Adipose tissue (tissue), 3 donors: ENCODE measurements at regions not wholly inside any gene's neighbourhood (a gene's known extent, or its start where the extent isn't known, plus 50 kb on each side); places are given as distances from the start of the nearest gene placed in this dataset.
"Not testable (repeated sequence)": the region's sequence is repeated elsewhere in the genome, so short reads cannot be mapped to it uniquely, and the experiment has no call there.

Experiments
- H3K27ac ChIP-seq: one replicate; pipeline ENCODE4 v1.5.1; 2013; ENCODE audit warnings: low read depth, low read length
- WGBS, 3 donors: extraction: QIAGEN DNeasy Blood & Tissue Kit; methylation state at CpG; one replicate each; pipeline ENCODE4 v1.1.7; 2013; 5-methylcytosine and 5-hydroxymethylcytosine counted together
- donor health status: healthy with polysubstance abuse.
- donor health status: Bipolar disorder and iron deficiency.
- donor health status: healthy.

DNA sequence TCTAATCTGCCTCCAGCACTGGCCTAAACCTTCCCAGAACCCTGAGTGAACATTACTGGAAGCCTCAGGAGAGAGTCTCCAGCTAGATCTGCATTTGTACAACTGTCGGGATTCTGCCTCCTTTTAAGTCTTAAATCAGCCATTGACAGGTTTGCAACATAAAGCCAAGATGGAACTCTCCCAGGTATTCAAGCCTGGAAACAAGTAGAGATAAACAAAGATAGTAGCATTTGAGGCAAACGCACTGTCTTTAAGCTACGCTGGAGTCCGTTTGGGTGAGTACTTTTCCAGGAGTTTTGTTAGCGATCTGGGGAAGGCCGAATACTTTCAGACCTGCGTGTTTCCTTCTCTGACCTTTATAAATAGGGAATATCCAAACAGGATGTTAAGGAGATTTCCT is 317.2 kb upstream of the FZD8 start:
- 35 to 59% (median 42%) methylated on average over 7 of the region's 7 CpGs for WGBS, 3 donors
- no peak overlapping the region for H3K27ac ChIP-seq

DNA sequence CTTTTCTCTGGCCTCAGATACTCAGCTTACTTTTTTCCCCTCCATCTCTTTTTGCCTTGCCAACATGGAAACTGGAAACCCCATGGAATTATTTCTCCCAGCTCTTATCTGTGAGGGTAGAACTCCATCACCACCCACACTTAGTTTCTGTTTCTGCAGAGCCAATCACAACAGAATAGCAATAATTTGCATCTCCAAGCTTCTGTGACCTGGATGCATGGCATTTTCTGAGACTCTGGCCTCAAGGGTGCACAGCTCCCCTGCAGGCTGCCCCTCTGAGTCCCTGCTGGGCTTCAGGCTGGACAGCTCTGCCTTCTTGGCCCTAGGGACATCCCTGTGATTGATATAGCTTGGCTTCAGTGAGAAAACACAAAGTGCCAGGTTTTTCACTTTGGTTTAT is 316.5 kb upstream of the FZD8 start:
- H3K27ac ChIP-seq: not testable (repeated sequence)

DNA sequence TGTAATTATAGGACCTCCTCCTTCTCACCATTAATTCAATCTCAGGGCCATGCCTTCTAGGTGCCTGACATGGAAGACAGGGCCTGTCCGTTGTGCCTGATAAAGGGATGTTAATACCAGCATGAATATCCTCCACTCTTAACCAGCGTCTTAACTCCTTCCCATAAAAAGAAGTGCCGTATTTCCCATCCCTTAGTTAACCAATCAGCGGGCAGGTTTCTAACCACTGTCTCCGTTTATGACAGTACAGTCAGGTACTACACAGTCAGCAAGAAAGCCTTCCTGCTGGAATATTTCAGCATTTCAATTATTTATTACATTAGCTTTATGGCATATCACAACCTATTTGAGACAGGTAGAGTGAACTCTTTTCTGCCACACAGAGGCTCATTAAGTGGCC is 308.6 kb upstream of the FZD8 start:
- WGBS, 3 donors: 84 to 92% (median 91%) methylated on average over 5 of the region's 5 CpGs
- H3K27ac ChIP-seq: no peak overlapping the region

- no peak overlapping the region for H3K27ac ChIP-seq
- WGBS, 3 donors: 62 to 85% (median 80%) methylated on average over 8 of the region's 8 CpGs
Measured at GRCh38 chr10:35950226-35950625, 308.1 kb upstream of the FZD8 start.

DNA sequence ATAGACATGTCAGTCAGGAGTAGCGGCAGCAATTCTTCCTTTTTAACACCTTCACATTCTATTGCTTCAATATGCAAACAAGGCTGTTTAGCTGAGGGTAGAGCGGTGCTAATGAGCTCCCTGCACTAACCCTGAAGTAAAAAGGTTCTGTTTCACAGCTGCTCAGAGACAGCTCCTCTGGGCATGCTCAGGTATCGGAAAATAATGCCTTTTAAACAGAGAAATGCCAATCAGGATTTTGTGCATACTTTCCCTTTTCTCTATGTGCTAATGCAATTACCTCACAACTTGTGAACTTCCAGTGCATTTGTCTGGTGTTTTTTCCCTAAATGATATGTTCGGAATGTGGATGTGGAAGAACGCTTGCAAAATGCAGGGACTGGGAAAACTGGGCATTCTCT is 307.7 kb upstream of the FZD8 start:
- 58 to 94% (median 88%) methylated on average over 5 of the region's 5 CpGs for WGBS, 3 donors
- no peak overlapping the region for H3K27ac ChIP-seq

GRCh38 chr10:35946556-35946955 is 304.5 kb upstream of the FZD8 start:
- no peak overlapping the region for H3K27ac ChIP-seq
- 83 to 89% (median 88%) methylated on average over 3 of the region's 3 CpGs for WGBS, 3 donors

GRCh38 chr10:35942057-35942456 is 300.0 kb upstream of the FZD8 start:
- WGBS, 3 donors: 67 to 83% (median 74%) methylated on average over 3 of the region's 3 CpGs
- H3K27ac ChIP-seq: no peak overlapping the region

DNA sequence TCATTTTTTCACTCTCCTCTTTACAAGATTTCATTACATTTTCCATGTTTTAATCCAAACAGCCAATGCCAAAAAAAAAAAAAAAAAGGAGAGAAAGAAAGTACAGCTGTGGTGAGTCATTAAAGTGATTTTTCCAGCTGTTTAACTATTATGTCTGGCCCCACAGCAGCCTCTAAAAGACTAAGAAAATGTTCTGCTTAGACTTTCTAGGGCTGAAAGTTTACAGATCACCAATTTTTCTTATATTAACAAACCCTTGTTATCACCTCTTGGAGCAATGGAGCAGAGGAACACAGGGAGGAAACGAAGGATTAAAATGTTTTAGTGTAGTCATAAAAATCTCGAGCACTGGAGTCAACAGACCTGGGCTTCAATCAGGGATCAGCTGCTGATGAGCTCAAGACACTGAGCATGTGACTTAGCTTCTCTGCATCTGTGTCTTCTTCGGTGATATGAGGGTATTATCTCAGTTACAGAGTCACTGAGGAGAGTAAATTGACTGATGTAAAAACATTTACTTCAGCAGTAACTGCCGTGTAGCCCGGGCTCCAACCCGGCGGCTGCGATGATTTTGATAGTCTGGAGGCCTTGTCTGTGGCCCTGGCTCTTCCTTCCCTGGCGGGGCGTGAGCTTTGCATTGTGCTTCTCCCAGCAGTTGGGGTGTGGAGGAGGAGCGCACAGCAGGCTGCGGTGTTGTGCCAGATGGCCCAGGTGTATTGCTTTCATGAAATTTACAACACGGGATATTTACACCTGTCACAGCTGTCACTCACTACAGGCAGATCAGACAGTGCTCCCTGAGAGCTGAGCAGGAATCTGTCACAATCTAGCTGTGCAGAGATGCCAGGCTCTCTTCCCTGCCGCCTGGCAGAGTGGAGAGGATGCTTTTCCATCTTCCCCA is 298.3 kb upstream of the FZD8 start:
- WGBS, 3 donors: 41 to 56% (median 54%) methylated on average over 14 of the region's 14 CpGs
- no peak overlapping the region for H3K27ac ChIP-seq

DNA sequence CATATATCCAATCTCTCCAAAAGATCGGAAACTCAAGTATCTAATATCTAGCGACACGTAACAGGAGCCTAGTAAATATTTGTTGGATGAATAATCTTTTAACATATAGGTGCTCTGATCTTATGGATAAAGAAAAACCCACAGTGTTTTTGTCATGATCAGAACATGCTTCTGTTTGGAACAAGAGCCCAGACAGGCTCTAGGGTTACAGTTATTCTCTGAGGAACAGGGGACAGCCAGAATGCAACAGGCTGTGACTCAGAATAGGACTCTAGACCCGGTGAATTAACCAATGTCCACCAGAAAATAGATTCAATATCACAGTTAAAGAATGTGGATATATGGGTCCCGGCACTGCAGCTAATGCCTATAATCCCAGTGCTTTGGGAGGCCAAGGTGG is 296.1 kb upstream of the FZD8 start:
- WGBS, 3 donors: 92 to 94% (median 93%) methylated on average over 5 of the region's 5 CpGs
- no peak overlapping the region for H3K27ac ChIP-seq

DNA sequence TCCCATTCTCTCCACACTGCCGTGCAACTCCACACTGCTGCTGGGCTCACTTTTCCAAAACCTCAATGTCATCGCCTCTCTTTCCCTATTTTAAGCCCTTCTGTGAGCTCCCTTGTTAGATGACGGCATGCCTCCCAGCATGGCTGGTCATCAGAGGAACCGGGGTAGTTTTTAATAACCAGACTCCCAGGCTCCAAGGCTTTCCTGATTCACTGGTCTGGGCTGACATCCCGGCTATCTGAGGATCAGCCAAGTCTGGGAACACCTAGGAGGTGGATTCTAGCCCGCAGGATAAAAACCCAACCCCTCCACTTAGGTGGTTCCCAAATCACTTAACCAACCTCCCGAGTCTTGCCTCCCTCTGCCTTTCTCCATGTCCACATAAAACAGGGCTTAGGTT is 295.4 kb upstream of the FZD8 start:
- WGBS, 3 donors: 84 to 91% (median 88%) methylated on average over 7 of the region's 7 CpGs

DNA sequence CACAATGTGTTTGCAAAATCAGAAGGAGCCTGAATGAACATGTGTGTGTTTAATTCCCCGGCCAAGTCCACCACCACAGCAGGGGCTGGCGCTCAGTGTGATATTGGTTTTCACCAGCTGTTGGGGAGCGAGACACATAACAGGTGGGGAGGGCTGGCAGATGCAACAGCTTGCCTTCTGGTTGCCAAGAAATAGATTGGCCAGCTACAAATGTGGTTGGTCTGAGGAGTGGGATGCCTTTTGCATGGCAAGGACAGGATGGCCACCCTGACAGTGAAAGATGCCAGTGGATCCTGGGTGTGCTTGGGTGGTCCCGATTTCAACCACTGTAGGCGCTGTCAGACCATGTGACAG is 292.5 kb upstream of the FZD8 start:
- WGBS, 3 donors: 83 to 96% (median 88%) methylated on average over 5 of the region's 5 CpGs
- H3K27ac ChIP-seq: no peak overlapping the region

More for the DNA sequence above, 295.4 kb upstream of the FZD8 start:
- H3K27ac ChIP-seq: no peak overlapping the region

- WGBS, 3 donors: 63 to 80% (median 77%) methylated on average over 5 of the region's 5 CpGs
- no peak overlapping the region for H3K27ac ChIP-seq
Measured at GRCh38 chr10:35933940-35934641, 292.0 kb upstream of the FZD8 start.

DNA sequence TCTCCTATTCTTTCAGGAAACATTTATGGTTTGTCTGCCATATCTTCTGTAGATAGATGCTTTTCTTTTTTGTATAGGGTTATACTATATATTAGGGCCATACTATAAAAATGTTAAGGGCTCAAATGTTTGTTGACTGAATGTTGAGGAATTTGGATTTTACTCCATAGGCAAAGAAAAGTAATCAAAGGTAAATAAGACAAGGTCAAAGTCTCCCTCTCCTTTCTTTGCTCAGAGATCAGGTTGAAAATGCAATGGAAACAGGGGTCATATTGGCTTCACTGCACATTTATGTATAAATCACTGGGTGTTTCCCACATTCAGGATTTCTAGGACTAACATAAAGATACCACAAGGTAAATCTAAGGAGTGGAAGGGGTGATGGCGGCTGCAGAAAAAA is 291.4 kb upstream of the FZD8 start:
- WGBS, 3 donors: 79 to 91% (median 86%) methylated on average over 1 of the region's 1 CpG
- no peak overlapping the region for H3K27ac ChIP-seq

- 85 to 91% (median 89%) methylated on average over 2 of the region's 2 CpGs for WGBS, 3 donors
- H3K27ac ChIP-seq: not testable (repeated sequence)
Measured at GRCh38 chr10:35929962-35930361, 287.9 kb upstream of the FZD8 start.

DNA sequence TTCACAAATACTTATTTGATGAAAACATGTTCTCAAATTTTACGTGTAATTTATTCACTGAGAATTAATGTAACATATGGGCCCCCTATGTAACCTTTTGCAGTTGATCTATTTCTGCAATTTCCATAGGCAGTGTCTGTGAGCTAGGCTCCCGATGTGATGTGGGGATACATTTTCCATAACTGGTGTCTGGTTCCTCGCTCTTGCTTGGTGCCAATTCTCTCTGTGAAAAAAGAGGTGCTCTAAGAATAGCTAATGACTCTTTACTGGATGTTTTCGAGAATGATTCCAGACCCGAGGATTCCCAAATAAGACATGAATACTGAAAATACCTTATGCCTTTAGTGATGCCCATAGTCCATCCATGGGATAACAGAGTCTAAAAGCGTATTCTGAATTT is 286.7 kb upstream of the FZD8 start:
- 79 to 86% (median 84%) methylated on average over 6 of the region's 6 CpGs for WGBS, 3 donors
- no peak overlapping the region for H3K27ac ChIP-seq

- H3K27ac ChIP-seq: no peak overlapping the region
- 90 to 93% (median 92%) methylated on average over 9 of the region's 9 CpGs for WGBS, 3 donors
Measured at GRCh38 chr10:35927990-35928488, 285.9 kb upstream of the FZD8 start.

- 80 to 83% (median 81%) methylated on average over 7 of the region's 7 CpGs for WGBS, 3 donors
- no peak overlapping the region for H3K27ac ChIP-seq
Measured at GRCh38 chr10:35927341-35927740, 285.2 kb upstream of the FZD8 start.

DNA sequence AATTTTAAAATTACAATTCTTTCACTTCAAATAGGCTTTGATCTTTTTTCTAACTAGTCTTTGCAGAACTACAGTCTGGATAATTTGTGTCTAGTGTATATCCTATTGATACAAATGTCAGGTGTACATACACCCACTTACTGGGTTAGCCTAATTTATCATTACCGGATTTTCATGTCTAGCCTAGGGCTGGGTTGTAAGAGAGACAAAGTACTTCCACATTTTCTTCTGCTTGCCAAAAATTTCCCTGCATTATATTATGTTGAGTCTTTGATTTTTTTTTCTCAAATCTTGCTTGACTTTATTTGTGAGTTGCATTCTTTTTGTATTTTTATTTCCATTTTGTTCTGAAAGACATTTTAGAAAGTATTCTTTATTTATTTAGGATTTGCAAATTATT is 284.8 kb upstream of the FZD8 start:
- WGBS, 3 donors: 63 to 68% (median 66%) methylated on average over 1 of the region's 1 CpG

DNA sequence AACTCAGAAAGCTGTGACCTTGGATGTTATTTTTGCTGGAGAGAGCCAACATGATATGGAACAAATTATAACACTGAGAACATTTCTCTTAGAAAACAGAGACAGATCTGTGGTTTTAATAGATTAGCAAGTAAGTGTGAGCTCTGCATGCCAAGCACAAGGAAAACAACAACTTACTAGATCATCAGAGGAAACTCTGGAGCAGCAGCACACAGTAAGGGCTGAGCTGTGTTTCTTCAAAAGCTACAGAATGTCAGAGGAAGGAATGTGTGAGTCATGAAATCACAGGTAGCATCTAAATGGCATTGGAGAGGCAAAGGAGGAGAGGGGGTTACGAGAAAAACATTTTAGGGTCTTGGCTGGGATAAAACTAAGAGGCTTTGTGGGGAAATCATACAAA is 283.4 kb upstream of the FZD8 start:
- 65 to 74% (median 71%) methylated on average over 1 of the region's 1 CpG for WGBS, 3 donors

More for the DNA sequence above, 284.8 kb upstream of the FZD8 start:
- no peak overlapping the region for H3K27ac ChIP-seq

DNA sequence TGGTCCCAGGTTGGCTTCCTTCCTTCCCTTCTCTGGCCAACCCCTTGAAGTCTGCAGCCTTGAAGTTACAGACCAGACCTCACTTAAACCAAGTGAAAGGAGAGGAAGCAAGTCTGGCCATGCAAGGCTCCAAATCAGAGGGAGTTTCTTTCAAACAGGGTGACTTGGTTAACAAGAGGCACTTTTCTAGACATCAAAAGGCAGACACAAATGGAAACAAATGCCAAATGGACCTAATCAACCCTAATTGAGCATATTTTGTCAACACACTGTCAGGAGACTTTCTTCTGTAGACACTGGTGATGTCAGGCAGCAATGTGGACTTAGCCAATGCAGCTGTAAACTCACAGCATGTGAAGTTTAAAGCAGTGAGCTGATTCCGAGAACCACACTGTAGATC is 282.7 kb upstream of the FZD8 start:
- 52 to 93% (median 90%) methylated on average over 1 of the region's 1 CpG for WGBS, 3 donors
- H3K27ac ChIP-seq: no peak overlapping the region

More for the DNA sequence above, 283.4 kb upstream of the FZD8 start:
- H3K27ac ChIP-seq: no peak overlapping the region
